ENCODE measurements at regions not wholly inside any gene's neighbourhood (a gene's known extent, or its start where the extent isn't known, plus 50 kb on each side); places are given as distances from the start of the nearest gene placed in this dataset.

DNA sequence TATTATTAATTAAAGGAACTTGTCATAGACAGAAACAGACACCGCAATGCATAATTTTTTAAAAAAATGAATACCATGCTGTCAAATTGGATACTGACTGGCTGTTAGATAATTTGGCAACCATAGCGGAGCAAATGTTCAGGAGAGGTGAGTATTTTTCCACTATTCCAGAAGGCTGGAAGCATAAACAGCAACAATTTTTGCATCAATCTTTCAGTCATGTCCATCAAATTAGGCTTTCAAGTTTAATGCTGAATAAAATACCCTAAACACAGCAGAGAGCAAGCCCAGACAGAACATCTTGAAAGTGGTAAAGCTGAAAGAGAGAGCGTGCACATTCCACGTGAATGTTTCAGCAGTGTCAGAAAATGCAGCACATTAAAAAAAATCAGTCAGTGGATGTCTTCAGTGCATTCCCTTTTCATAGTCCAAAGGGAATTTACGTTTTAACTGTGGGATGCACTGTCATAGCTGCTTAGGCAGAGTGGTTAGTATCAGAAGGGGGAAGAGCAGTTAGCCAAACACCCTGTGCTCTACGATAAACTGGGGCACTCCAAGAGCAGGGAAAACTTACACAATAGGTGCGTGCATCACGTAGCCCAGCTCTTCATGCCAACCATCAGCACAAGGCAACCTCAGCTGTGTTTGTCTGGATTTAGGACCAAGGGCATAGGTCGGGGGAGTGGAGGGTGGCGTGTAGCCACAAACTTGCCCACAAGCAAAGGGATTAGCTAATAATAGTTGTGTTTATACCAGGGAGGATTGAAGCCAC, 116.2 kb upstream of the STMND1 start:
- TF ChIP-seq, protein P1, sequence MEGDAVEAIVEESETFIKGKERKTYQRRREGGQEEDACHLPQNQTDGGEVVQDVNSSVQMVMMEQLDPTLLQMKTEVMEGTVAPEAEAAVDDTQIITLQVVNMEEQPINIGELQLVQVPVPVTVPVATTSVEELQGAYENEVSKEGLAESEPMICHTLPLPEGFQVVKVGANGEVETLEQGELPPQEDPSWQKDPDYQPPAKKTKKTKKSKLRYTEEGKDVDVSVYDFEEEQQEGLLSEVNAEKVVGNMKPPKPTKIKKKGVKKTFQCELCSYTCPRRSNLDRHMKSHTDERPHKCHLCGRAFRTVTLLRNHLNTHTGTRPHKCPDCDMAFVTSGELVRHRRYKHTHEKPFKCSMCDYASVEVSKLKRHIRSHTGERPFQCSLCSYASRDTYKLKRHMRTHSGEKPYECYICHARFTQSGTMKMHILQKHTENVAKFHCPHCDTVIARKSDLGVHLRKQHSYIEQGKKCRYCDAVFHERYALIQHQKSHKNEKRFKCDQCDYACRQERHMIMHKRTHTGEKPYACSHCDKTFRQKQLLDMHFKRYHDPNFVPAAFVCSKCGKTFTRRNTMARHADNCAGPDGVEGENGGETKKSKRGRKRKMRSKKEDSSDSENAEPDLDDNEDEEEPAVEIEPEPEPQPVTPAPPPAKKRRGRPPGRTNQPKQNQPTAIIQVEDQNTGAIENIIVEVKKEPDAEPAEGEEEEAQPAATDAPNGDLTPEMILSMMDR (IDR thresholded peaks at IDR 0.05) = no peak
- TF ChIP-seq POLR2A (IDR thresholded peaks at IDR 0.05) = no peak
